Activated T-helper 1 cell treated with anti-CD3 and anti-CD28 coated beads, Interleukin-2, amount 50 U/mL, for 16 hours (primary cell): ENCODE measurements at regions not wholly inside any gene's neighbourhood (a gene's known extent, or its start where the extent isn't known, plus 50 kb on each side); places are given as distances from the start of the nearest gene placed in this dataset.

ENCODE experiments used
- DNase-seq, 2 donors: peaks; one replicate each; pipeline ENCODE4 v3.0.0-alpha.2; 2020; ENCODE audit warnings: low read depth in 1 of 2, low spot score in 1 of 2

GRCh38 chr15:94893091-94893490 lies 661.7 kb downstream of the MCTP2 start:
- DNase-seq, result no peak

DNA sequence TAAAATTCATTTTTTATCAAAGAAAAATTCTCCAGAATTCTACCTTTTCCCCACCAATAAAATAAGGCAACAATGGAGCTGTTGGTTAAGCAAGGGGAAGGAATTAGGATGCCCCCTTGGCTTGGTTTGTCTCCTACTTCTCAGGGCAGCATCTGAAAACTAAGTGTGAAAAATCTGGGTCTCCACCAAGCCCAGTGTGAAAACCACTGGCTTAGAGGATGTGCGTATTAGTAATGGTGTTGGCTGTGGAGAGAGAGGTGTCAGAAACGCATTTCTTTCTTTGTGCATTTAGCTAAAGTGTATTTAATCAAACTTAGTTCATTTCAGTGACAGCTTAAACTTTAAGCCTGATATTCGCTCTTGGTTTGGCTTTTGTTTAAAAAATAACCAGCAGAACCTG lies 662.7 kb downstream of the MCTP2 start:
- DNase-seq, result no peak

GRCh38 chr15:94909510-94909909 lies 678.1 kb downstream of the MCTP2 start:
- DNase-seq, result no peak

GRCh38 chr15:94910166-94910565 lies 678.8 kb downstream of the MCTP2 start:
- DNase-seq, result no peak

- no peak for DNase-seq
These were observed 681.4 kb downstream of the MCTP2 start for GRCh38 chr15:94912760-94913159.

DNA sequence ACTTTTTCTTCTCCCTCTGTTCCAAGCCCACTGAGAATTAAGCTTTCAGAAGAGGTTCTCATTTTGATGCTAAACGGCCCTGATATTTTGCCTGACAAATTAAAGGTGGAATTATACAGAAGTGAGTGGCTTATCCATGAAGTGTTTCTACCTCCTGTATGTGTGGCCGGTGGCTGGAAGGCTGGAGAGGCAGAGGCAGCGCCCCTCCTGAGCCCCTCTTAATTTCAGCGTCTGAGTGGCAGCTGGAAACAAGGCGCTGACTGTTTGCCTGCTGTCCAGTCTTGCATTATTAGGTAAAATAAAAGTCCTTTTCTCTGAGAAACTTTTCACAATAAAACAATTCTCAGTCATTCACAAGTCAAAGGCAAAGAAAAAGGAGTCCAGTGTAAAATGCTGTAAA lies 685.7 kb downstream of the MCTP2 start:
- DNase-seq, result no peak

DNA sequence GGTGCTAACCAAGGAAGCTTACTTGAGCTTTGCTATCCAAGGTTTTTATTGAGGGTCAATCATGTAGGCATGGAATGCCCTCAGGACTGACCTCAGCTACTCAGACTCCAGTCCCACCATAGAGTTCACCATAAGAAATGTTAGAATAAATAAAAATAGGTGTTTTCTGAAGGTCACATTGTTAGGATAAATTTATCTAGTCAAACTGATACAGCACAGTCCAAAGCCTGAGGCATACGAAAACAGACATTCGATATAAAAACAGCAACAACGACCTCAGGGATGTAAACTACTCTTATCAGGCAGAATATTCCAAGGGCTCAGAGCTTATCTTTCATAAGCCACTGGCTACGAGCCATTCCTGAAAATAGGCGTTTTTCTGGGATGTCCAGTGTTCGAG lies 690.6 kb downstream of the MCTP2 start:
- no peak for DNase-seq

GRCh38 chr15:94924057-94924456 lies 692.7 kb downstream of the MCTP2 start:
- no peak for DNase-seq

- no peak for DNase-seq
These were observed 693.7 kb downstream of the MCTP2 start for GRCh38 chr15:94924971-94925598.

DNA sequence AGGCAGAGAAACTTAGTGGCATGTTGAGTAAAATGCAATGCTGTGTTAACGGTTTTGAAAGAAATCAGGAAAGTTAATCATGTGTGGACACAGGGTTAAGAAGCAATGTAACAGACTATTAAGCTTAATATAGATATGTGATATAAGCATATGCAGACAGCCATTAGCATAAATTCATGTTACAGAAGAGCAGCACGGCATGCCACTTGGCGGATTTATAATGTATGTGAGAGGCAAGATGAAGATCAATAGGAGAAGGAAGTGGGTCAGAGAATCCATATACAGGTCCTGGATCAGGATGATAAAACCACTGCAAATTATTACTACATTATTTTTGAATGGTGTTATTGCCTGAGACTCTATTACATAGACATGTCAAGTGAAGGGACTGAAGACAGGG lies 694.3 kb downstream of the MCTP2 start:
- no peak for DNase-seq

DNA sequence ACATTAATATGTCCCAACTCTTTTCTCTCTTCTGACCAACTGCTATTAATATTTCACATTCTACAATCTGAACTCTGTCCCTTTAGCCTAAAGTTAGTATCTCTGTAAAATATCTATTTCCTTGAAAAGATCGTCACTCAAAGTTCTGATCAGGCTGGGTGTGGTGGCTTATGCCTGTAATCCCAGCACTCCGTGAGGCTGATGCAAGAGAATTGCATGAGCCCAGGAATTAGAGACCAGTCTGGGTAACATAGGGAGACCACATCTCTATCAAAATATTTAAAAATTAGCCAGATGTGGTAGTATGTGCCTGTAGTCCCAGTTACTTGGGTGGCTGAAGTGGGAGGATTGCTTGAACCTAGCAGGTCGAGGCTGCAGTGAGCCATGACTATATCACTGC lies 695.6 kb downstream of the MCTP2 start:
- no peak for DNase-seq

DNA sequence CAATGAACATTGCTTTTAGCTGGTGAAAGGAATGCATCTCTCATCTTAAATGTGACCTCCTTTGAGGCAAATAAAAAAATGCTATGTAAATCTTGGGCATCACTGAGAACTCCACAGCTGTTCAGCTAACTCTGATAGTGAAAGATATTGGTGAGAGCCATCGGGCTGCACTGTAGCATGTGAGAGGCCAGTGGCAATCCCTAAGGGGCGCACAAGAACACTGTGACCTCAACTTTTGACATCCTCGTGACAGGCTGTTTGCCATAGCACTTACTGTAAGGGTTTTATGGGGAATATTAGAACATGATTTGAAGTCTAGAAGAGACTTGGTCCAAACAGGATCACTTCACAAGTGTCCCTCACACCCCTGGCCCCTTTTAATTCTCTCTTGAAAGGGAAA lies 697.9 kb downstream of the MCTP2 start:
- DNase-seq, result no peak

- DNase-seq, result no peak
These were observed 699.1 kb downstream of the MCTP2 start for GRCh38 chr15:94930441-94930840.

GRCh38 chr15:94930960-94931359 lies 699.6 kb downstream of the MCTP2 start:
- no peak for DNase-seq

DNA sequence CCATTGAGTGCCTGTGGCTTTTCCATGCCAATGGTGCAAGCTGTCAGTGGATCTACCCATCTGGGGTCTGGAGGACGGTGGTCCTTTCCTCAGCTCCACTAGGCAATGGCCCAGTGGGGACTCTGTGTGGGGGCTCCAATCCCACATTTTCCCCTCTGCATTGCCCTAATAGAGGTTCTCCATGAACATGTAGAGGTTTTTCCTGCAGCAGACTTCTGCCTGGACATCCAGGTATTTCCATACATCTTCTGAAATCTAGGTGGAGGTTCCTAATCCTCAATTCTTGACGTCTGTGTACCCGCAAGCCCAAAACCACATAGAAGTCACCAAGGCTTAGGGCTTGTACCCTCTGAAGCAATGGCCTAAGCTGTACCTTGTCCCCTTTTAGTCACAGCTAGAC lies 703.1 kb downstream of the MCTP2 start:
- no peak for DNase-seq

GRCh38 chr15:94937242-94937641 lies 705.9 kb downstream of the MCTP2 start:
- no peak for DNase-seq

- DNase-seq, result no peak
These were observed 712.5 kb downstream of the MCTP2 start for GRCh38 chr15:94943888-94944287.

DNA sequence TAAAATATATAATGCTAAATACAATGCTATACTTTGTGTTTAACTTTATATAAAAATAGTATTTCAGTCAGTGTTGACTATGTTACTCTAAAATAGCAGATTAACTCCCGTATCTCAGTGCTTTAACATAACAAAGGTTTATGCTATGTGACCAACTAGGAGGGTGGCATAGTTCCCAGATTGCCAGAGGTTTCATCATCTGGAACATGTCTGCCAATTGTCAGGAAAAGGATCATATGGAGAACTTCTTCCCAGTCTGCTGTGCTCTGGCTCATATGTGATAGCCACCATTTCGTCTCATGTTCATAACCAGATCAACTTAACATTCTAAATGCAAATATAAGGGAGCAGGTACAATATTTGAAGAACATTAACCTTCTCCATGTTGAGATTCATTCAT lies 720.2 kb downstream of the MCTP2 start:
- DNase-seq, result no peak

DNA sequence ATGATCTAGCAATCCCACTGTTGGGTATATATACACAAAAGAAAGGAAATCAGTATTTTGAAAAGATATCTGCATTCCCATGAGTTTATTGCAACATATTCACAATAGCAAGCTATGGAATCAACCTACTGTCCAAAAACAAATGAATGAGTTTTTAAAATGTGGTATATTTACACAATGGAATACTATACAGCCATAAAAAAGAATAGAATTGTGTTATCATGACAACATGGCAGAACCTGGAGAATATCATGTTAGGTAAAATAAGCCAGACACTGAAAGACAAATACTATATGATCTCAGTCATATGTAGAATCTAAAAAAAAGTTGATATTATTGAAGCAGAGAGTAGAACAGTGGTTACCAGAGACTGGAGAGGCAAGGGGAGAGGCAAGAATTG lies 732.6 kb downstream of the MCTP2 start:
- no peak for DNase-seq

DNA sequence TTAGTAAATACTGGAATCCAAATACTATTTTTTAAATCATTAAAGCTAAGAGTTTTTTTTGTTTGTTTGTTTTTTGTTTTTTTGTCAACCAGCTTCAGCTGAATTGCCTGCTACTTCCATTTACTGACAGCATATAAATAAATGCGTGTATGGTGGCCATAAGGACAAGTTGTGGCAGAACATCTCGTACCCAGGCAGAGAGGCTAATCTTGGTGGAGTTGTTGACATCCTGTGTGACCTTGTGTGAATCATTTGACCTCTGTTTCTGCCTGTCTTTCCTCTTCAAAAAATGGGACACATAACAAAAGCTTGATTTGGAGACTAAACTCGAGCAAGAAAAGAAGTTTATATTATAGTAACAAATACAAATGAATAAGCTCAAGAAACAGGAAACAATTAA lies 734.2 kb downstream of the MCTP2 start:
- no peak for DNase-seq

- DNase-seq, result no peak
These were observed 736.8 kb downstream of the MCTP2 start for GRCh38 chr15:94968133-94968532.

GRCh38 chr15:94970096-94970495 lies 738.7 kb downstream of the MCTP2 start:
- no peak for DNase-seq

- DNase-seq, result no peak
These were observed 739.4 kb downstream of the MCTP2 start for GRCh38 chr15:94970802-94971201.

DNA sequence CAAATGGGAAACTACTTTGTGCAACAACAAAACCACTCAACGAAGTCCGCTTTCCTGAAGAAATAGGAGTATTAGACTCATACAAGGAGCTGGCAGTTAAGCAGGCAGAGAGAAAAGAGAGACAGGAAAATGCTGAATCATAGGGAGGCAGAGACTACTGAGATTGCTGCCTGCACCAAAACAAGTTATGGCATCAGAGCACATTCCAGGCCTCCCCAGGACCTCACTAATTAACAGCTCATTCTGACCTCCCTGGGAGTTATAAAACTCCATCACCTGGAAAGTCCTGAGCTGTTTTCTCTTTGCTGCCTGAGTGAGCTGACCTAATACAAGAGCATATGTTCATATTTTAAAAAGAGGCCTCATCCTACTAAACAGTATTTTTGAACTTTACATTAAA lies 741.0 kb downstream of the MCTP2 start:
- no peak for DNase-seq
